ENCODE measurements at regions not wholly inside any gene's neighbourhood (a gene's known extent, or its start where the extent isn't known, plus 50 kb on each side); places are given as distances from the start of the nearest gene placed in this dataset.

- no peak for DNase-seq
Measured at GRCh38 chr14:76607510-76607909, 153.8 kb upstream of the VASH1 start.

- DNase-seq: no peak
Measured at GRCh38 chr14:76612654-76613053, 148.6 kb upstream of the VASH1 start.

- no peak for DNase-seq
Measured at GRCh38 chr14:76613616-76614015, 147.7 kb upstream of the VASH1 start.

GRCh38 chr14:76615331-76615730, 145.9 kb upstream of the VASH1 start:
- no peak for DNase-seq

- no peak for DNase-seq
Measured at GRCh38 chr14:76617440-76617839, 143.8 kb upstream of the VASH1 start.

- DNase-seq: no peak
Measured at GRCh38 chr14:76636602-76637001, 124.7 kb upstream of the VASH1 start.

- DNase-seq: no peak
Measured at GRCh38 chr14:76638841-76639240, 122.4 kb upstream of the VASH1 start.

- no peak for DNase-seq
Measured at GRCh38 chr14:76639606-76640229, 121.5 kb upstream of the VASH1 start.

GRCh38 chr14:76640923-76641395, 120.3 kb upstream of the VASH1 start:
- DNase-seq: peak; percentile 85

- DNase-seq: no peak
Measured at GRCh38 chr14:76641541-76641940, 119.7 kb upstream of the VASH1 start.

GRCh38 chr14:76643887-76644286, 117.4 kb upstream of the VASH1 start:
- no peak for DNase-seq

- no peak for DNase-seq
Measured at GRCh38 chr14:76644855-76645518, 116.3 kb upstream of the VASH1 start.

- peak; percentile 39 for DNase-seq
Measured at GRCh38 chr14:76647697-76648298, 113.5 kb upstream of the VASH1 start.

GRCh38 chr14:76651410-76652055, 109.7 kb upstream of the VASH1 start:
- DNase-seq: no peak

- no peak for DNase-seq
Measured at GRCh38 chr14:76653875-76654572, 107.2 kb upstream of the VASH1 start.

- peak; percentile 10 for DNase-seq
Measured at GRCh38 chr14:76654573-76655108, 106.6 kb upstream of the VASH1 start.

- DNase-seq: no peak
Measured at GRCh38 chr14:76655331-76655730, 105.9 kb upstream of the VASH1 start.

- no peak for DNase-seq
Measured at GRCh38 chr14:76656592-76656991, 104.7 kb upstream of the VASH1 start.

- no peak for DNase-seq
Measured at GRCh38 chr14:76657404-76657803, 103.9 kb upstream of the VASH1 start.

- no peak for DNase-seq
Measured at GRCh38 chr14:76657846-76658245, 103.4 kb upstream of the VASH1 start.

GRCh38 chr14:76662580-76662979, 98.7 kb upstream of the VASH1 start:
- no peak for DNase-seq

- DNase-seq: no peak
Measured at GRCh38 chr14:76664790-76665189, 96.5 kb upstream of the VASH1 start.

GRCh38 chr14:76666746-76667145, 94.5 kb upstream of the VASH1 start:
- DNase-seq: no peak
